ENCODE measurements at regions not wholly inside any gene's neighbourhood (a gene's known extent, or its start where the extent isn't known, plus 50 kb on each side); places are given as distances from the start of the nearest gene placed in this dataset.

DNA sequence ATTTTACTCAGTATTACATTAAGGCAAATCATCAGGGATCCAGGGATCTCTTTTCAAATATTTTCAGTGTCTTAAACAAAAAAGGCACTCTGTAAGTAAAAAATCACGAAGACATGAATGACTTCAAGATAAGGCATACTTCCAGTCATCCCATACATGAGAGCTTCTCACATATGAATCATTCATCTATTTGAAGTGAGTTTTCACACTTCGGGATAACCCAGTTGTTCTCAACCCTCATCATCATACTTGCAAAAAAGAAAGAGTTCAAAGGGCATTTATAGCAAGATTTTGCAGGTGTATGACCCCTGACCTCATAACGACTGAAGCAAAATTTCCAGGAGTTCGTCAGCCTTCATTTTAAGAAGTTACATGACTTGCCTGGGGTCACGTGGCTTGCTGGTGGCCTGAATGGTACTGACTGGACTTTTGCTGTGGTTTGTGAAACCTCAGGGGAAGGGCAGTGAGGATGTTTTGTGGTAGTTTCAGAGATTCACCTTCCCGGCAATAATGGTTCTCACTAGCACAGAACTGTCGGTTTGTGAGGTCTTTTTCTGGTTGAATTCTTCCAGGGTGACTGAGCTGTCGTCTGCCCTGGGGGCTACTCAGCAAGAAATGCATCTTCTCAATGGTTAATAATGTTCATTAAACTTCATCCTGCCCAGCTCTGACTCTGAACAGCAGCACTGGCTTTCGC, 115.8 kb upstream of the SHISA3 start:
- H3K27me3 ChIP-seq (ENCODE audit: insufficient read depth) = no peaks in the 10 kb centered on the region
- no peaks in the 10 kb centered on the region for H3K36me3 ChIP-seq (ENCODE audit: insufficient read depth)
- ATAC-seq = peak; percentile 35
- no peak for TF ChIP-seq ZNF114 (CRISPR knock-in tag; IDR thresholded peaks at IDR 0.05)
- TF ChIP-seq CREB1 (CRISPR knock-in tag; IDR thresholded peaks at IDR 0.05; ENCODE audit: low read depth) = no peak
- TF ChIP-seq EZH2phosphoT487 (IDR thresholded peaks at IDR 0.05; ENCODE audit: unreplicated experiment) = no peak
- no peak for TF ChIP-seq STAT1 (IDR thresholded peaks at IDR 0.05; ENCODE audit: unreplicated experiment)
- TF ChIP-seq NANOG (IDR thresholded peaks at IDR 0.05; ENCODE audit: borderline replicate concordance) = no peak
- TF ChIP-seq, protein P1, sequence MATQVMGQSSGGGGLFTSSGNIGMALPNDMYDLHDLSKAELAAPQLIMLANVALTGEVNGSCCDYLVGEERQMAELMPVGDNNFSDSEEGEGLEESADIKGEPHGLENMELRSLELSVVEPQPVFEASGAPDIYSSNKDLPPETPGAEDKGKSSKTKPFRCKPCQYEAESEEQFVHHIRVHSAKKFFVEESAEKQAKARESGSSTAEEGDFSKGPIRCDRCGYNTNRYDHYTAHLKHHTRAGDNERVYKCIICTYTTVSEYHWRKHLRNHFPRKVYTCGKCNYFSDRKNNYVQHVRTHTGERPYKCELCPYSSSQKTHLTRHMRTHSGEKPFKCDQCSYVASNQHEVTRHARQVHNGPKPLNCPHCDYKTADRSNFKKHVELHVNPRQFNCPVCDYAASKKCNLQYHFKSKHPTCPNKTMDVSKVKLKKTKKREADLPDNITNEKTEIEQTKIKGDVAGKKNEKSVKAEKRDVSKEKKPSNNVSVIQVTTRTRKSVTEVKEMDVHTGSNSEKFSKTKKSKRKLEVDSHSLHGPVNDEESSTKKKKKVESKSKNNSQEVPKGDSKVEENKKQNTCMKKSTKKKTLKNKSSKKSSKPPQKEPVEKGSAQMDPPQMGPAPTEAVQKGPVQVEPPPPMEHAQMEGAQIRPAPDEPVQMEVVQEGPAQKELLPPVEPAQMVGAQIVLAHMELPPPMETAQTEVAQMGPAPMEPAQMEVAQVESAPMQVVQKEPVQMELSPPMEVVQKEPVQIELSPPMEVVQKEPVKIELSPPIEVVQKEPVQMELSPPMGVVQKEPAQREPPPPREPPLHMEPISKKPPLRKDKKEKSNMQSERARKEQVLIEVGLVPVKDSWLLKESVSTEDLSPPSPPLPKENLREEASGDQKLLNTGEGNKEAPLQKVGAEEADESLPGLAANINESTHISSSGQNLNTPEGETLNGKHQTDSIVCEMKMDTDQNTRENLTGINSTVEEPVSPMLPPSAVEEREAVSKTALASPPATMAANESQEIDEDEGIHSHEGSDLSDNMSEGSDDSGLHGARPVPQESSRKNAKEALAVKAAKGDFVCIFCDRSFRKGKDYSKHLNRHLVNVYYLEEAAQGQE (IDR thresholded peaks at IDR 0.05; ENCODE audit: unreplicated experiment) = no peak
- TF ChIP-seq, protein P2, sequence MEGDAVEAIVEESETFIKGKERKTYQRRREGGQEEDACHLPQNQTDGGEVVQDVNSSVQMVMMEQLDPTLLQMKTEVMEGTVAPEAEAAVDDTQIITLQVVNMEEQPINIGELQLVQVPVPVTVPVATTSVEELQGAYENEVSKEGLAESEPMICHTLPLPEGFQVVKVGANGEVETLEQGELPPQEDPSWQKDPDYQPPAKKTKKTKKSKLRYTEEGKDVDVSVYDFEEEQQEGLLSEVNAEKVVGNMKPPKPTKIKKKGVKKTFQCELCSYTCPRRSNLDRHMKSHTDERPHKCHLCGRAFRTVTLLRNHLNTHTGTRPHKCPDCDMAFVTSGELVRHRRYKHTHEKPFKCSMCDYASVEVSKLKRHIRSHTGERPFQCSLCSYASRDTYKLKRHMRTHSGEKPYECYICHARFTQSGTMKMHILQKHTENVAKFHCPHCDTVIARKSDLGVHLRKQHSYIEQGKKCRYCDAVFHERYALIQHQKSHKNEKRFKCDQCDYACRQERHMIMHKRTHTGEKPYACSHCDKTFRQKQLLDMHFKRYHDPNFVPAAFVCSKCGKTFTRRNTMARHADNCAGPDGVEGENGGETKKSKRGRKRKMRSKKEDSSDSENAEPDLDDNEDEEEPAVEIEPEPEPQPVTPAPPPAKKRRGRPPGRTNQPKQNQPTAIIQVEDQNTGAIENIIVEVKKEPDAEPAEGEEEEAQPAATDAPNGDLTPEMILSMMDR (conservative IDR thresholded peaks at IDR 0.05; ENCODE audit: low read depth in 2 of 2) = no peak
- TF ChIP-seq, protein P3, sequence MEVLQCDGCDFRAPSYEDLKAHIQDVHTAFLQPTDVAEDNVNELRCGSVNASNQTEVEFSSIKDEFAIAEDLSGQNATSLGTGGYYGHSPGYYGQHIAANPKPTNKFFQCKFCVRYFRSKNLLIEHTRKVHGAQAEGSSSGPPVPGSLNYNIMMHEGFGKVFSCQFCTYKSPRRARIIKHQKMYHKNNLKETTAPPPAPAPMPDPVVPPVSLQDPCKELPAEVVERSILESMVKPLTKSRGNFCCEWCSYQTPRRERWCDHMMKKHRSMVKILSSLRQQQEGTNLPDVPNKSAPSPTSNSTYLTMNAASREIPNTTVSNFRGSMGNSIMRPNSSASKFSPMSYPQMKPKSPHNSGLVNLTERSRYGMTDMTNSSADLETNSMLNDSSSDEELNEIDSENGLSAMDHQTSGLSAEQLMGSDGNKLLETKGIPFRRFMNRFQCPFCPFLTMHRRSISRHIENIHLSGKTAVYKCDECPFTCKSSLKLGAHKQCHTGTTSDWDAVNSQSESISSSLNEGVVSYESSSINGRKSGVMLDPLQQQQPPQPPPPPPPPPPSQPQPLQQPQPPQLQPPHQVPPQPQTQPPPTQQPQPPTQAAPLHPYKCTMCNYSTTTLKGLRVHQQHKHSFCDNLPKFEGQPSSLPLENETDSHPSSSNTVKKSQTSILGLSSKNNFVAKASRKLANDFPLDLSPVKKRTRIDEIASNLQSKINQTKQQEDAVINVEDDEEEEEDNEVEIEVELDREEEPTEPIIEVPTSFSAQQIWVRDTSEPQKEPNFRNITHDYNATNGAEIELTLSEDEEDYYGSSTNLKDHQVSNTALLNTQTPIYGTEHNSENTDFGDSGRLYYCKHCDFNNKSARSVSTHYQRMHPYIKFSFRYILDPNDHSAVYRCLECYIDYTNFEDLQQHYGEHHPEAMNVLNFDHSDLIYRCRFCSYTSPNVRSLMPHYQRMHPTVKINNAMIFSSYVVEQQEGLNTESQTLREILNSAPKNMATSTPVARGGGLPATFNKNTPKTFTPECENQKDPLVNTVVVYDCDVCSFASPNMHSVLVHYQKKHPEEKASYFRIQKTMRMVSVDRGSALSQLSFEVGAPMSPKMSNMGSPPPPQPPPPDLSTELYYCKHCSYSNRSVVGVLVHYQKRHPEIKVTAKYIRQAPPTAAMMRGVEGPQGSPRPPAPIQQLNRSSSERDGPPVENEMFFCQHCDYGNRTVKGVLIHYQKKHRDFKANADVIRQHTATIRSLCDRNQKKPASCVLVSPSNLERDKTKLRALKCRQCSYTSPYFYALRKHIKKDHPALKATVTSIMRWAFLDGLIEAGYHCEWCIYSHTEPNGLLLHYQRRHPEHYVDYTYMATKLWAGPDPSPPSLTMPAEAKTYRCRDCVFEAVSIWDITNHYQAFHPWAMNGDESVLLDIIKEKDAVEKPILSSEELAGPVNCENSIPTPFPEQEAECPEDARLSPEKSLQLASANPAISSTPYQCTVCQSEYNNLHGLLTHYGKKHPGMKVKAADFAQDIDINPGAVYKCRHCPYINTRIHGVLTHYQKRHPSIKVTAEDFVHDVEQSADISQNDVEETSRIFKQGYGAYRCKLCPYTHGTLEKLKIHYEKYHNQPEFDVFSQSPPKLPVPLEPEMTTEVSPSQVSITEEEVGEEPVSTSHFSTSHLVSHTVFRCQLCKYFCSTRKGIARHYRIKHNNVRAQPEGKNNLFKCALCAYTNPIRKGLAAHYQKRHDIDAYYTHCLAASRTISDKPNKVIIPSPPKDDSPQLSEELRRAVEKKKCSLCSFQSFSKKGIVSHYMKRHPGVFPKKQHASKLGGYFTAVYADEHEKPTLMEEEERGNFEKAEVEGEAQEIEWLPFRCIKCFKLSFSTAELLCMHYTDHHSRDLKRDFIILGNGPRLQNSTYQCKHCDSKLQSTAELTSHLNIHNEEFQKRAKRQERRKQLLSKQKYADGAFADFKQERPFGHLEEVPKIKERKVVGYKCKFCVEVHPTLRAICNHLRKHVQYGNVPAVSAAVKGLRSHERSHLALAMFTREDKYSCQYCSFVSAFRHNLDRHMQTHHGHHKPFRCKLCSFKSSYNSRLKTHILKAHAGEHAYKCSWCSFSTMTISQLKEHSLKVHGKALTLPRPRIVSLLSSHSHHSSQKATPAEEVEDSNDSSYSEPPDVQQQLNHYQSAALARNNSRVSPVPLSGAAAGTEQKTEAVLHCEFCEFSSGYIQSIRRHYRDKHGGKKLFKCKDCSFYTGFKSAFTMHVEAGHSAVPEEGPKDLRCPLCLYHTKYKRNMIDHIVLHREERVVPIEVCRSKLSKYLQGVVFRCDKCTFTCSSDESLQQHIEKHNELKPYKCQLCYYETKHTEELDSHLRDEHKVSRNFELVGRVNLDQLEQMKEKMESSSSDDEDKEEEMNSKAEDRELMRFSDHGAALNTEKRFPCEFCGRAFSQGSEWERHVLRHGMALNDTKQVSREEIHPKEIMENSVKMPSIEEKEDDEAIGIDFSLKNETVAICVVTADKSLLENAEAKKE (CRISPR knock-in tag; IDR thresholded peaks at IDR 0.05) = no peak
- TF ChIP-seq EZH2 (IDR thresholded peaks at IDR 0.05; ENCODE audit: low read depth, unreplicated experiment) = no peak
- TF ChIP-seq, protein P4, sequence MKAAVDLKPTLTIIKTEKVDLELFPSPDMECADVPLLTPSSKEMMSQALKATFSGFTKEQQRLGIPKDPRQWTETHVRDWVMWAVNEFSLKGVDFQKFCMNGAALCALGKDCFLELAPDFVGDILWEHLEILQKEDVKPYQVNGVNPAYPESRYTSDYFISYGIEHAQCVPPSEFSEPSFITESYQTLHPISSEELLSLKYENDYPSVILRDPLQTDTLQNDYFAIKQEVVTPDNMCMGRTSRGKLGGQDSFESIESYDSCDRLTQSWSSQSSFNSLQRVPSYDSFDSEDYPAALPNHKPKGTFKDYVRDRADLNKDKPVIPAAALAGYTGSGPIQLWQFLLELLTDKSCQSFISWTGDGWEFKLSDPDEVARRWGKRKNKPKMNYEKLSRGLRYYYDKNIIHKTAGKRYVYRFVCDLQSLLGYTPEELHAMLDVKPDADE (IDR thresholded peaks at IDR 0.05) = no peak
- TF ChIP-seq POLR2AphosphoS5 (IDR thresholded peaks at IDR 0.05; ENCODE audit: low read depth) = no peak
- TF ChIP-seq ZNF331 (CRISPR knock-in tag; IDR thresholded peaks at IDR 0.05; ENCODE audit: low read depth) = no peak
- TF ChIP-seq JUNB (IDR thresholded peaks at IDR 0.05; ENCODE audit: unreplicated experiment) = no peak
- peaks cover 6% of the 10 kb centered on the region; the same call in 1 of the 2 replicates for H3K4me1 ChIP-seq (ENCODE audit: insufficient read depth)
- Mint-ChIP-seq H3K27ac (no peak overlapping the region), H3K9me3 (peaks cover 7% of the 10 kb centered on the region; the same call in 2 of the 3 replicates), H3K27me3 (ENCODE audit: insufficient read depth, low read depth, poor library complexity) (peaks cover 9% of the 10 kb centered on the region), H3K36me3 (ENCODE audit: low read depth) (peaks cover 12% of the 10 kb centered on the region), H3K4me1 (peaks cover 15% of the 10 kb centered on the region), H3K4me3 (no peak overlapping the region)
- no peak overlapping the region for H3K4me3 ChIP-seq
- no peak overlapping the region for H3K4me2 ChIP-seq
- H4K20me1 ChIP-seq (replicated peaks; ENCODE audit: insufficient read depth) = no peaks in the 10 kb centered on the region
- DNase-seq (ENCODE audit: low spot score) = no peak
- H3F3A ChIP-seq (replicated peaks; ENCODE audit: low read depth) = no peaks in the 10 kb centered on the region
- H3K9me2 ChIP-seq (ENCODE audit: insufficient read depth) = 0 out of 2 replicates have a peak, but pooled peaks cover 9% of the 10 kb centered on the region
- H3K79me2 ChIP-seq (replicated peaks; ENCODE audit: insufficient read depth) = no peaks in the 10 kb centered on the region
- H2AFZ ChIP-seq = no peak overlapping the region
- H3K27ac ChIP-seq (ENCODE audit: low read depth) = no peak overlapping the region

Measured in GM23338 (cell line).